ENCODE measurements at regions not wholly inside any gene's neighbourhood (a gene's known extent, or its start where the extent isn't known, plus 50 kb on each side); places are given as distances from the start of the nearest gene placed in this dataset.

- H3K27ac ChIP-seq (ENCODE audit: low read length in 2 of 2) = no peak overlapping the region
- CTCF ChIA-PET = no interaction called here
- no peaks in the 10 kb centered on the region for H3K4me1 ChIP-seq (ENCODE audit: control insufficient read depth in 2 of 2, insufficient read depth in 2 of 2, low read length in 2 of 2)
- H3K27me3 Mint-ChIP-seq = peaks cover 4% of the 10 kb centered on the region
- H3K4me1 Mint-ChIP-seq = no peaks in the 10 kb centered on the region
- H3K27ac Mint-ChIP-seq = no peak overlapping the region
- no peaks in the 10 kb centered on the region for H3K27me3 ChIP-seq (replicated peaks in 1 of 4; ENCODE audit: control extremely low read depth in 1 of 4, control insufficient read depth in 3 of 4, insufficient read depth in 4 of 4, low read length in 3 of 4)
- WGBS (ENCODE audit: insufficient coverage) = 95% methylated on average over 3 of the region's 5 CpGs
- no peak overlapping the region for H3K9ac ChIP-seq (ENCODE audit: low read length)
- H3K9me3 Mint-ChIP-seq (ENCODE audit: insufficient read depth) = no peaks in the 10 kb centered on the region
- no peaks in the 10 kb centered on the region for H4K20me1 ChIP-seq (ENCODE audit: control insufficient read depth, insufficient read depth, low read length, poor library complexity, severe bottlenecking)
- ATAC-seq (ENCODE audit: low read depth) = no peak
- intact Hi-C loops (cut with micrococcal nuclease) = no loop called here
- H3K36me3 ChIP-seq (replicated peaks in 1 of 2; ENCODE audit: control extremely low read depth in 1 of 2, control insufficient read depth in 1 of 2, extremely low read depth in 1 of 2, insufficient read depth in 2 of 2, low read length in 1 of 2) = no peaks in the 10 kb centered on the region
- no peak for DNase-seq
- H2AFZ ChIP-seq (ENCODE audit: insufficient read depth, low read depth, low read length, poor library complexity, severe bottlenecking) = no peak overlapping the region
- no peak overlapping the region for H3K4me3 Mint-ChIP-seq
- H3K79me2 ChIP-seq (ENCODE audit: control insufficient read depth, insufficient read depth, low read length) = no peaks in the 10 kb centered on the region
- H3K4me3 ChIP-seq (ENCODE audit: control extremely low read depth in 1 of 5, extremely low read depth in 1 of 5, insufficient read depth in 1 of 5, low read depth in 2 of 5, low read length in 4 of 5) = no peak overlapping the region
- TF ChIP-seq CTCF (IDR thresholded peaks at IDR 0.05) (no peak), EZH2 (IDR thresholded peaks at IDR 0.05; ENCODE audit: borderline replicate concordance, insufficient read depth, low read depth, low read length, poor library complexity, severe bottlenecking) (no peak)
- no peaks in the 10 kb centered on the region for H3K9me3 ChIP-seq (ENCODE audit: control extremely low read depth in 1 of 3, control insufficient read depth in 2 of 3, insufficient read depth in 1 of 3, low read length in 2 of 3)
- no peak overlapping the region for H3K4me2 ChIP-seq (replicated peaks; ENCODE audit: low read depth, low read length, poor library complexity, severe bottlenecking)
- POLR2A ChIA-PET = no interaction called here
Observed at GRCh38 chr3:178236555-178237277, 299.5 kb upstream of the KCNMB2 start.

GRCh38 chr3:178238179-178238578 is 298.1 kb upstream of the KCNMB2 start:
- no peaks in the 10 kb centered on the region for H3K79me2 ChIP-seq (ENCODE audit: control insufficient read depth, insufficient read depth, low read length)
- H3K4me1 ChIP-seq (ENCODE audit: control insufficient read depth in 2 of 2, insufficient read depth in 2 of 2, low read length in 2 of 2) = no peaks in the 10 kb centered on the region
- ChIA-PET POLR2A (no interaction called here), CTCF (no interaction called here)
- H3K4me2 ChIP-seq (replicated peaks; ENCODE audit: low read depth, low read length, poor library complexity, severe bottlenecking) = no peak overlapping the region
- H2AFZ ChIP-seq (ENCODE audit: insufficient read depth, low read depth, low read length, poor library complexity, severe bottlenecking) = no peak overlapping the region
- H3K9me3 ChIP-seq (ENCODE audit: control extremely low read depth in 1 of 3, control insufficient read depth in 2 of 3, insufficient read depth in 1 of 3, low read length in 2 of 3) = peaks cover 0 to 1% (median 0%) of the 10 kb centered on the region in 3 donors
- H3K4me1 Mint-ChIP-seq = no peaks in the 10 kb centered on the region
- no peak overlapping the region for H3K9ac ChIP-seq (ENCODE audit: low read length)
- no peak overlapping the region for H3K4me3 Mint-ChIP-seq
- H3K27me3 Mint-ChIP-seq = peaks cover 3% of the 10 kb centered on the region
- TF ChIP-seq EZH2 (IDR thresholded peaks at IDR 0.05; ENCODE audit: borderline replicate concordance, insufficient read depth, low read depth, low read length, poor library complexity, severe bottlenecking) = no peak
- no peak for TF ChIP-seq CTCF (IDR thresholded peaks at IDR 0.05)
- DNase-seq (no peak), ATAC-seq (ENCODE audit: low read depth) (no peak)
- no peaks in the 10 kb centered on the region for H3K36me3 ChIP-seq (replicated peaks in 1 of 2; ENCODE audit: control extremely low read depth in 1 of 2, control insufficient read depth in 1 of 2, extremely low read depth in 1 of 2, insufficient read depth in 2 of 2, low read length in 1 of 2)
- H4K20me1 ChIP-seq (ENCODE audit: control insufficient read depth, insufficient read depth, low read length, poor library complexity, severe bottlenecking) = no peaks in the 10 kb centered on the region
- no peak overlapping the region for H3K27ac Mint-ChIP-seq
- intact Hi-C loops (cut with micrococcal nuclease) = no loop called here
- no peak overlapping the region for H3K4me3 ChIP-seq (ENCODE audit: control extremely low read depth in 1 of 5, extremely low read depth in 1 of 5, insufficient read depth in 1 of 5, low read depth in 2 of 5, low read length in 4 of 5)
- H3K27me3 ChIP-seq (replicated peaks in 1 of 4; ENCODE audit: control extremely low read depth in 1 of 4, control insufficient read depth in 3 of 4, insufficient read depth in 4 of 4, low read length in 3 of 4) = no peaks in the 10 kb centered on the region
- H3K9me3 Mint-ChIP-seq (ENCODE audit: insufficient read depth) = no peaks in the 10 kb centered on the region
- no peak overlapping the region for H3K27ac ChIP-seq (ENCODE audit: low read length in 2 of 2)
